DND-41 (cell line): ENCODE measurements at regions not wholly inside any gene's neighbourhood (a gene's known extent, or its start where the extent isn't known, plus 50 kb on each side); places are given as distances from the start of the nearest gene placed in this dataset.

Experiments
- ATAC-seq: fragments of 200-7000 bp; cut with Tn5 transposase; 3 replicates; pipeline ENCODE4 v1.9.1; 2021; ENCODE audit warnings: low read depth; ENCODE audit not compliant: insufficient read depth
- DNase-seq: peaks from one replicate; pipeline ENCODE4 v3.0.0-alpha.2; 2020
- H2AFZ ChIP-seq: 2 replicates; pipeline ENCODE4 v1.6.0; 2012; ENCODE audit warnings: low read depth, low read length
- H3K27ac ChIP-seq: 2 replicates; pipeline ENCODE4 v1.5.1; 2012; ENCODE audit warnings: low read length, inconsistent platforms
- H3K27me3 ChIP-seq: fragments of 200-600 bp; sonication (generic); 2 replicates; pipeline ENCODE4 v1.6.0; 2012; ENCODE audit warnings: low read length, mild to moderate bottlenecking, inconsistent platforms; ENCODE audit not compliant: insufficient read depth, poor library complexity
- H3K36me3 ChIP-seq: 2 replicates; pipeline ENCODE4 v1.5.1; 2012; ENCODE audit warnings: low read length, inconsistent platforms; ENCODE audit not compliant: insufficient read depth
- H3K4me1 ChIP-seq: 2 replicates; pipeline ENCODE4 v1.5.1; 2012; ENCODE audit warnings: mild to moderate bottlenecking, low read length; ENCODE audit not compliant: insufficient read depth
- H3K4me2 ChIP-seq: 2 replicates; pipeline ENCODE4 v1.6.0; 2012; ENCODE audit warnings: mild to moderate bottlenecking, moderate library complexity, low read length, inconsistent platforms; ENCODE audit not compliant: insufficient read depth
- H3K4me3 ChIP-seq, 2 experiments: fragments of 200-600 bp in 1 of 2; shearing (Covaris generic) in 1 of 2; 2 replicates each; pipeline ENCODE4 v1.5.1; 2012 to 2016; ENCODE audit warnings: inconsistent platforms in 2 of 2, low read length in 2 of 2, mild to moderate bottlenecking in 2 of 2, low read depth in 1 of 2, moderate library complexity in 1 of 2
- H3K79me2 ChIP-seq: 2 replicates; pipeline ENCODE4 v1.6.0; 2012; ENCODE audit warnings: low read length, inconsistent platforms; ENCODE audit not compliant: insufficient read depth
- H3K9ac ChIP-seq: 2 replicates; pipeline ENCODE4 v1.6.0; 2012; ENCODE audit warnings: low read depth, mild to moderate bottlenecking, inconsistent platforms, low read length, moderate library complexity
- H3K9me3 ChIP-seq: 2 replicates; pipeline ENCODE4 v1.5.1; 2012; ENCODE audit warnings: low read length, moderate library complexity, mild to moderate bottlenecking, inconsistent platforms; ENCODE audit not compliant: insufficient read depth, severe bottlenecking
- H4K20me1 ChIP-seq: 2 replicates; pipeline ENCODE4 v1.6.0; 2012; ENCODE audit warnings: low read length; ENCODE audit not compliant: insufficient read depth
- EZH2 ChIP-seq: IDR thresholded peaks from 3 replicates; pipeline ENCODE4 v1.6.1; 2012; ENCODE audit warnings: borderline replicate concordance, low read depth, mild to moderate bottlenecking, moderate library complexity, low read length, inconsistent platforms; ENCODE audit not compliant: severe bottlenecking
- TF ChIP-seq, protein P1 (sequence below): IDR thresholded peaks from 2 replicates; pipeline ENCODE4 v1.5.1; 2012; ENCODE audit warnings: borderline replicate concordance, low read length, moderate library complexity, mild to moderate bottlenecking; ENCODE audit not compliant: poor library complexity, severe bottlenecking; ENCODE audit errors: extremely low read depth

DNA sequence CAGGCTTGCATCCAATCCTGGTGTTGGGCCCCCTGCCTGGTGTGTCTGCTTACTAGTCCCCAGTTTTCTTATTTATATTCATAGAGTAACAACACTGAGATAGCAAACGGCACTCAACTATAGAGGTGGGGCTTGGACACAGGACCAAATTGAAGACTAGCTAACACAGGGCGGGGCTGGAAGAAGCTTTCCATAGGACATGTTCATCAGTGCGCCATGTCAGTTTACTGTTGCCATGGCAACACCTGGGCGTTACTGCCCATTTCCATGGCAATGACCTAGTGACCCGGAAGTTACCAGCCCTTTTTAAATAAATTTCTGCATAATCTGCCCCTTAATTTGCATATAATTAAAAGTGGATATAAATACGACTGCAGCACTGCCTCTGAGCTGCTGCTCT lies 275.5 kb upstream of the TMEM132C start:
- Histone ChIP-seq H3K27me3 (no peaks in the 10 kb centered on the region), H3K4me3 (no peak overlapping the region), H3K9ac (no peak overlapping the region), H2AFZ (no peak overlapping the region), H3K4me2 (no peak overlapping the region), H3K27ac (no peak overlapping the region), H4K20me1 (no peaks in the 10 kb centered on the region), H3K79me2 (no peaks in the 10 kb centered on the region), H3K36me3 (no peaks in the 10 kb centered on the region), H3K4me1 (no peaks in the 10 kb centered on the region), H3K9me3 (peaks cover 16% of the 10 kb centered on the region)
- DNase-seq (no peak), ATAC-seq (no peak)
- no peak for TF ChIP-seq EZH2

DNA sequence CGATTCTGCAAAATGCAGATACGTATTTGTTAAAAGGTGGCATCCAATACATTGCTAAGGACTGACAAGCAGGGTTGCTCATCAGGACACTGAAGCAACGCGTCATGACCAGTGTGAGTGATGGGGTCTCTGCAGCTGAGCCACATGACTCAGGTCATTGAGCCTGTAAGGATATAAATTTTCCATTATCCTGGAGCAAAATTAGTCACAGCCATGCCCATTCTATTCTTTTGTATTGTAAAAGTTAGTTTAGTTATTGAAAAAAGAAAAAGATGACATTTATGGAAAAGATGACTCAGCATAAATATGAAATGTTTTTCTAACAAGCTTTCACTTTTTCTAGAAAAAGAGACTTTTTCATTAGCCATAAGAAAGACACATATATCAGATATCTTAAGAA lies 268.0 kb upstream of the TMEM132C start:
- H3K4me3 ChIP-seq = no peak overlapping the region
- H3K4me2 ChIP-seq = no peak overlapping the region
- no peak for DNase-seq
- TF ChIP-seq, protein P1, sequence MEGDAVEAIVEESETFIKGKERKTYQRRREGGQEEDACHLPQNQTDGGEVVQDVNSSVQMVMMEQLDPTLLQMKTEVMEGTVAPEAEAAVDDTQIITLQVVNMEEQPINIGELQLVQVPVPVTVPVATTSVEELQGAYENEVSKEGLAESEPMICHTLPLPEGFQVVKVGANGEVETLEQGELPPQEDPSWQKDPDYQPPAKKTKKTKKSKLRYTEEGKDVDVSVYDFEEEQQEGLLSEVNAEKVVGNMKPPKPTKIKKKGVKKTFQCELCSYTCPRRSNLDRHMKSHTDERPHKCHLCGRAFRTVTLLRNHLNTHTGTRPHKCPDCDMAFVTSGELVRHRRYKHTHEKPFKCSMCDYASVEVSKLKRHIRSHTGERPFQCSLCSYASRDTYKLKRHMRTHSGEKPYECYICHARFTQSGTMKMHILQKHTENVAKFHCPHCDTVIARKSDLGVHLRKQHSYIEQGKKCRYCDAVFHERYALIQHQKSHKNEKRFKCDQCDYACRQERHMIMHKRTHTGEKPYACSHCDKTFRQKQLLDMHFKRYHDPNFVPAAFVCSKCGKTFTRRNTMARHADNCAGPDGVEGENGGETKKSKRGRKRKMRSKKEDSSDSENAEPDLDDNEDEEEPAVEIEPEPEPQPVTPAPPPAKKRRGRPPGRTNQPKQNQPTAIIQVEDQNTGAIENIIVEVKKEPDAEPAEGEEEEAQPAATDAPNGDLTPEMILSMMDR = no peak
- no peak for TF ChIP-seq EZH2
- no peak for ATAC-seq
- no peaks in the 10 kb centered on the region for H3K9me3 ChIP-seq
- H3K27me3 ChIP-seq = no peaks in the 10 kb centered on the region
- no peak overlapping the region for H3K9ac ChIP-seq
- no peaks in the 10 kb centered on the region for H3K36me3 ChIP-seq
- no peaks in the 10 kb centered on the region for H4K20me1 ChIP-seq
- H2AFZ ChIP-seq = no peak overlapping the region
- no peak overlapping the region for H3K27ac ChIP-seq
- no peaks in the 10 kb centered on the region for H3K4me1 ChIP-seq
- H3K79me2 ChIP-seq = no peaks in the 10 kb centered on the region

DNA sequence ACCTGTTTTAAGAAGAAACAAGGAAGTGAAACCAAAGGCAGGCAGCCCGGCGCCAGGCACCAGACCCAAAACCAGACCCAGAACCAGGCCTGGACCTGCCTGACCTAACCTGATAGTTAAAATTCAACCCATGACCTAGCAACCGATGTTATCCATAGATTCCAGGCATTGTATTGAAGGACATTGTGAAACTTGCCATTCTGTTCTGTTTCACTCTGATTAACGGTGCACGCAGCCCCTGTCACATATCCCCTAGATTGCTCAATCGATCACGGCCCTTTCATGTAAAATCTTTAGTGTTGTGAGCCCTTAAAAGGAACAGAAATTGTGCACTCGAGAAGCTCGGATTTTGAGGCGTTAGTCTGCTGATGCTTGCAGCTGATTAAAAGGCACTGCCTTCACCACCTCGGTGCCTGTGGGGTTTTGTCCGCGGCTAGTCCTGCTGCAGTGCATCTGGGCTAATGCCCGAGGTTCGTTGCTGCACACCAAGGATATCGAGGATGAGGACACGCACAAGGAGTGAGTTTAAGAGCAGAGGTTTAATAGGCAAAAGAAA lies 262.5 kb upstream of the TMEM132C start:
- no peak overlapping the region for H3K4me2 ChIP-seq
- no peak overlapping the region for H3K4me3 ChIP-seq
- no peaks in the 10 kb centered on the region for H3K27me3 ChIP-seq

DNA sequence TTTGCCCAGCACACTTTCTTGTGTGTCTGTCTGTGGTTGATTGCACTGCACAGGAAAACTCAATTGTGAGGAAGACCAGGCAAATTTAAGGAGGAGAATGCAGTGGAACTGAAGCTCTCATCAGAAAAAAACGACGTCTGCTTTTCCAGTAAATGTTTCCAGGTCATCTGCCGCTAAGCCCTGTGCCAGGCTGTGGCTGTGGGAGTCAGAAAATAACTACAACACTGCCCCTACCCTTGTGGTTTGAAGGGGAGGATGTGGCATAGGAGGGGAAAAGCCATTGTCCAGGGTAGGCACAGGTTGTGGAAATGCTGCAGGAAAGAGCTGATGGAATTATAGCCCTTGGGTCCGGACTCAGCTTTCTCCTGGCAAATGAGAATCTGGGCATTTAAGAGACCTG lies 259.7 kb upstream of the TMEM132C start:
- no peaks in the 10 kb centered on the region for H3K27me3 ChIP-seq
- DNase-seq (no peak), ATAC-seq (no peak)
- H4K20me1 ChIP-seq = no peaks in the 10 kb centered on the region
- no peaks in the 10 kb centered on the region for H3K4me1 ChIP-seq
- H3K4me3 ChIP-seq = no peak overlapping the region
- no peaks in the 10 kb centered on the region for H3K79me2 ChIP-seq
- no peak overlapping the region for H3K27ac ChIP-seq
- no peak for TF ChIP-seq EZH2
- H3K9ac ChIP-seq = no peak overlapping the region
- no peaks in the 10 kb centered on the region for H3K9me3 ChIP-seq
- H2AFZ ChIP-seq = no peak overlapping the region
- no peak overlapping the region for H3K4me2 ChIP-seq
- H3K36me3 ChIP-seq = no peaks in the 10 kb centered on the region

More for the DNA sequence above, 262.5 kb upstream of the TMEM132C start:
- H2AFZ ChIP-seq = no peak overlapping the region
- no peak overlapping the region for H3K27ac ChIP-seq
- no peaks in the 10 kb centered on the region for H3K36me3 ChIP-seq
- TF ChIP-seq, protein P1 = no peak
- TF ChIP-seq EZH2 = no peak
- H3K9ac ChIP-seq = no peak overlapping the region
- no peaks in the 10 kb centered on the region for H3K79me2 ChIP-seq
- DNase-seq (no peak), ATAC-seq (no peak)
- H4K20me1 ChIP-seq = no peaks in the 10 kb centered on the region
- no peaks in the 10 kb centered on the region for H3K4me1 ChIP-seq
- no peaks in the 10 kb centered on the region for H3K9me3 ChIP-seq
